Left colon (tissue), 2 donors: ENCODE measurements at regions not wholly inside any gene's neighbourhood (a gene's known extent, or its start where the extent isn't known, plus 50 kb on each side); places are given as distances from the start of the nearest gene placed in this dataset.
"Not testable (repeated sequence)": the region's sequence is repeated elsewhere in the genome, so short reads cannot be mapped to it uniquely, and the experiment has no call there.

Experiments used
- ATAC-seq: fragments of 200-7000 bp; cut with Tn5 transposase; one replicate; pipeline ENCODE4 v1.9.1; 2020; ENCODE audit warnings: mild to moderate bottlenecking, moderate library complexity
- DNase-seq, 2 donors: peaks; one replicate each; pipeline ENCODE4 v3.0.0-alpha.2; 2020
- intact Hi-C, 2 donors: fragments of 100-400 bp; cut with DNase I in 1 of 2; cut with micrococcal nuclease in 1 of 2; formaldehyde crosslinking; loops; one replicate each; pipeline versions ENCODE4 v1.11.2 to v1.14.0; 2022; cut with DNase I, micrococcal nuclease
- donor health status: DM: no; HTN: no; CAD: no.
- donor health status: DM: yes; HTN: yes; CAD: no.

DNA sequence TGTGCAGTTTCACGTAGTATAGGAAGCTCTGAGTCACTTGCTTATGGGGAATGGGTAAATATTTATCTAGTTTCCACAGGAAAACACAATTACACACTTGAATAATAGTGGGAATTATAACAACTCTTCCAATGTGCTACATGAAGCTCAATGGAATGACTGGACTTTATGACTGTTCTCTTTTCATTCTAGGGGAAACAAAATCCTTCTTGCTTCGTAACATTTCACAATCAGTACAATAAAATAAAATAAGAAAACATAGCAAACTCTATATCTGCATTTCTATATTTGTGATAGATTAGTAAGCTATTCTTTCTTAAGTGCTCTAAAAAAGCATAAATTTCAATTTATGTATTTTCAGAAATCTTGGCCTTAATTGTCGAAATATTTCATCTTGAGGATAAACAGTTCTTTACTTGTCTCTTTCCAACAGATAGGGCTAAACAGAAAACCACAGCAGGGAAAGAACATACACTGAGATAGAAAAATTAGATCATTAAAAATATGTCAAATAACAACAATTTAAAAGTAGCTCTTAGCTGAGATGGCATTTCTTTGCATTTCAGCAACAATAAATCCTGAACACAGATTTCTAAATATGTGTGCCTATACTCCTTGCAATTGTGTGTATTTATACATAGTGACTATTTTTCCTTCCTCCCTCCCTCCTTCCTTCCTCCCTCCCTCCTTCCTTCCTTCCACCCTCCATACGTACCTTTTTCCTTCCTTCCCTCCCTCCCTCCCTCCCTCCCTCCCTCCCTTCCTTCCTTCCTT, 395.5 kb upstream of the KCNMB2 start:
- no peak for ATAC-seq
- intact Hi-C loops, result no loop called here
- no peak for DNase-seq

DNA sequence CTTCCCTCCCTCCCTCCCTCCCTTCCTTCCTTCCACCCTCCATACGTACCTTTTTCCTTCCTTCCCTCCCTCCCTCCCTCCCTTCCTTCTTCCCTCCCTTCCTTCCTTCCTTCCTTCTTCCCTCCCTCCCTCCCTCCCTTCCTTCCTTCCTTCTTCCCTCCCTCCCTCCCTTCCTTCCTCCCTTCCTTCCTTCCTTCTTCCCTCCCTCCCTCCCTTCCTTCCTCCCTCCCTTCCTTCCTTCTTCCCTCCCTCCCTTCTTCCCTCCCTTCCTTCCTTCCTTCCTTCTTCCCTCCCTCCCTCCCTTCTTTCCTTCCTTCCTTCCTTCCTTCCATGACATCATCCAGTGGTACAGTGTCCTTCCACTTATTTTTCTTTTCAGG, 394.9 kb upstream of the KCNMB2 start:
- intact Hi-C loops, DNase-seq, ATAC-seq: not testable (repeated sequence)

GRCh38 chr3:178146406-178146831, 389.8 kb upstream of the KCNMB2 start:
- DNase-seq, result no peak
- intact Hi-C loops, result no loop called here
- ATAC-seq, result no peak

- ATAC-seq (no peak), DNase-seq (no peak)
- intact Hi-C loops, result no loop called here
Measured at GRCh38 chr3:178147001-178147400, 389.2 kb upstream of the KCNMB2 start.

- intact Hi-C loops, result no loop called here
- DNase-seq, result no peak
- ATAC-seq, result no peak
Measured at GRCh38 chr3:178152031-178152806, 384.0 kb upstream of the KCNMB2 start.

GRCh38 chr3:178152988-178153387, 383.2 kb upstream of the KCNMB2 start:
- intact Hi-C loops, result no loop called here
- no peak for ATAC-seq
- DNase-seq, result no peak

DNA sequence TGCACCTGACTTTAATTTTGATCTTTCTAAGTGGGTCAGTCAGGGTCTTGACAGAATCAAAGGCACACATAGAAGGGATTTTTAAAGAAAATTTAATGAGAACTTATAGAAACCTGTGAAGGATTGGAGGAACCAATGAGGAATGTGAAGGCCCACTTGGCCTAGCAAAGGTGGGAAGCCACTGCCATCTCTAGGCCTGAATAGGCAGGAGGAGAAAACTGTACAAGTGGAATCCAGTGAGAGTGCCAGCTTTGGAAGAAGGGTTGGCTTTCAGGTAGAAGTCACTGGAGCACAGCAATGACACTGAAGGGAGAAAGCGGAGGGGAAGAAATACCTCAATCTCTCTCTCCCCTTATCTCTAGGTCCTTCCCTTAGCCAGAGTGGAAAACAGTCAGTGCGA, 380.7 kb upstream of the KCNMB2 start:
- intact Hi-C loops, result no loop called here
- peak; percentile 42 for ATAC-seq
- no peak for DNase-seq

DNA sequence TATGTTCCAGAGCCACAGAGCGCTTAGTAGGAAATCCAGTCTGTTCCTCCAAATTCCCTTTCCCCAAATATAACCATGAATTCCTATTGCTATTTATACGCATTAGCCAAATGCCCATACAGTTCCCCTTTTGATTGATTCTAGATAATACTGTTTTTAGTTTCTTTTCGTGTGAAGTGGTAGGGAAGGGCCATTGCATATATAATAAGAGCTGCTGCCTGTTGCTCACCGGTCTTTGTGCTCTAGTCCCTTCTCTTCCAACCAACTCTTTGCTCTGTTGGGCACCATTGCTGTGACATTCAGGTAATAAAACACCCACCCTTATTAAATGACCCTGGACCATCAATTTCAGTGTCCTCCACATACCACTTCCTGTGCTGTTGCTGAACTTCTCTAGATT, 379.9 kb upstream of the KCNMB2 start:
- intact Hi-C loops, result no loop called here
- ATAC-seq, result no peak
- no peak for DNase-seq

DNA sequence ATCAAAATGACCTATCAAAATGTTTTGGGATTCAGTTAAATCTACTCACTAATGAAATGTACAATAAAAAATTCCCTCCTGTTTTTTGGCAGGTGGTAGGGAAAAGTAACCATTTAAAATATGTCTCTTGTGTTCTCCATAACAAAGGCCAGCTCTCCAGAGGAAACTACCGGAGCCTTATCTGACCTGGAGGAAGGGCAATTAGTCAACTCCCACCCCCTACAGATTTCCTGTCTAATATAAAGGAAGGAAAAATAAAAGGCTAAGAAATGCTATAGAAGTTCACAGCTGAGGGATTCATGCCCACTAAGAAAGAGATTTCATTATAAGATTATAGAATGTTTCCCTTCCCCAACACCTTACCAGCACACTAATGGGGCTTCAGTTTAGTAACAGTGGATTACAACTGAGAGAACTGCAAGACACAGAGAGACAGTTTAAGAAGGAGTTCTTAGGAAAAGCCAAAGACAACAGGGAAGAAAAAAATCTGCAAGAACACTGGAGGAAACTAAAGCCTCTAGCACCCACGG, 376.5 kb upstream of the KCNMB2 start:
- no peak for DNase-seq
- intact Hi-C loops, result no loop called here
- no peak for ATAC-seq

DNA sequence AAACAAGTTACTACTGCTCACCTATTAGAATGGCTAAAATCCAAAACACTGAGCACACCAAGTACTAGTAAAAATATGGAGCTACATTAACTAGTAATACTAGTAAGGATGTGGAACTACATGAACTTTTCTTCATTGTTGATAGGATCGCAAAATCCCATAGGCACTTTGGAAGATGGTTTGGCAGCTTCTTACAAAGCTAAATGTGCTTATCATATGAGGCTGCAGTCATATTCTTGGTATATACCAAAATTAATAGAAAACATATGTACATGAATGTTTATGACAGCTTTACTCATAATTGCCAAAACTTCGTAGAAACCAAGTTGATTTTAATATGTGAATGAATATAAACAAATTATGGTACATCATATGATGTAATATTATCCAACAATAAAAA, 366.8 kb upstream of the KCNMB2 start:
- no peak for DNase-seq
- intact Hi-C loops, result no loop called here
- ATAC-seq, result no peak

DNA sequence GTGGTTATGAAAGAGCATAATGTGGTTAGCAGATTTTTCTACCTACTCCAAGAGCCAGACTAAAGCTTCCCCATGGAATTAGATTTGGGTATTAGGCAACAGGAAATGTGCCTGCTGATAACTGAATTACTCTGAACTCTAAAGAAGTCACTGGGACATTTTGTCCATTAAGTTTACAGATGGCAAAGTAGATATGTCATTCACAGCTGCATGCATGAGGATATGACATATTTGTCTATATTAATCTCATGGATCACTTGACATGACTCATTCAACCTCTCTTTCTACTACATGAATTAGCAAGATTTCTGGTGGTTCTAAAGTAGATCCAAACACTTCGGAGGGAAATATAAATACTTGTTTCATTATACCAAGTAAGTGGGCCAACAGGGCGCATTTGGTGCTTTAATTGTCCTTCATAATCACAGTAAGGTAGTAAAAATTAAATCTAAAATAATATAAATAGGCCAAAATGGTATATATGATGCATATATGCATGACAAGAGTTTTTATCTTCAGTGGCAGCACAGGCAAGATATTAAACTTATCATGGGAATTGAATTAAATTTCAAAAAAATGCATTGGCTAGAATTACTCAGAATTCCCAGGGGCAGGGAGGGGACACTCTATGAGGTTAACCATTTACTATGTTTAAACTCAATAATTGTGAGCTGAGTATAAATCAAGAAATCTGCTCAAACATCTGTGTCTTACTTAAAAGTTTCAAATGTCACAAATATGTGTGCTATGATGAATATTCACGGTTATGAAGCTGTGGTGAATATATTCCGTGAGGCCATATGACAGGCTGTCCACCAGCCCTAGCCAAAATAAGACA, 365.3 kb upstream of the KCNMB2 start:
- intact Hi-C loops, result no loop called here
- DNase-seq, result no peak
- no peak for ATAC-seq

DNA sequence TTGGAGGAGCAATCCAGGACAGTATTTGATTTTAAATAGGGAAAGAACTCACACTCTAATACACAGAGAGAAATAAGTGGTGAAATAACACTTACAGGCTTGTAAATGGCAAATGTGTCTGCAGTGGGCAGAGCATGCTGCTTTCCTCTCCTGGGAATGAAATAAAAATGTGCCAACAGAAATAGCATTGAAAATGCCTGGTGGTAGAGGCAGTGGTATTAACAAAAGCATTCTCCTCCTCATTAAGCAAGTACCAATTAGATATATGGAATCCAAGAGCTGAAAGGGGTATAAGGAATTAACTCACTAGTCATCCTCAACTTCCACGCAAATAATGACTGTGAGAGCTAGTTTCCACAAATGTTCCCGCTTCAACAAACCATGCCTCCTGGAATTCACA, 364.1 kb upstream of the KCNMB2 start:
- ATAC-seq, result no peak
- intact Hi-C loops, result no loop called here
- no peak for DNase-seq

GRCh38 chr3:178174201-178174915, 361.9 kb upstream of the KCNMB2 start:
- intact Hi-C loops, result no loop called here
- no peak for ATAC-seq

DNA sequence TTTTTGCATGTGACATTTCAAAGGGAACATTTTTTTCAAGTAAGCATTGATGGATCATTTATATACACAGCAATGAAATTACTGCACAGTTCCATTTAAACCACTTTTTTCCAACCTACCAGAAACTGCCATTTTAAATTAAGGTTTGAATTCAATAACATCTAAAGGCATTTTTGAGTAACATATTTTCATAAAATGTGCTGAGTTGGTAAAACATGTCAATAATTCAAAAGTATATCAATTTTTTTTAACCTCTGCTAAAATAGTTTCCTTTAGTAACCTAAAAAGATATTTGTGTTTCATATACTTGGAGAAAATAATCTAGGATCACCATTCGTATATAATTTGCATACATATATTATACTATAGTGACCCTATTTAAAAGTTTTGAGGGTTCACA, 355.1 kb upstream of the KCNMB2 start:
- no peak for DNase-seq
- no peak for ATAC-seq
- intact Hi-C loops, result no loop called here

More at GRCh38 chr3:178174201-178174915, 361.9 kb upstream of the KCNMB2 start:
- DNase-seq, result no peak

- intact Hi-C loops, result no loop called here
Measured at GRCh38 chr3:178181784-178182183, 354.5 kb upstream of the KCNMB2 start.

DNA sequence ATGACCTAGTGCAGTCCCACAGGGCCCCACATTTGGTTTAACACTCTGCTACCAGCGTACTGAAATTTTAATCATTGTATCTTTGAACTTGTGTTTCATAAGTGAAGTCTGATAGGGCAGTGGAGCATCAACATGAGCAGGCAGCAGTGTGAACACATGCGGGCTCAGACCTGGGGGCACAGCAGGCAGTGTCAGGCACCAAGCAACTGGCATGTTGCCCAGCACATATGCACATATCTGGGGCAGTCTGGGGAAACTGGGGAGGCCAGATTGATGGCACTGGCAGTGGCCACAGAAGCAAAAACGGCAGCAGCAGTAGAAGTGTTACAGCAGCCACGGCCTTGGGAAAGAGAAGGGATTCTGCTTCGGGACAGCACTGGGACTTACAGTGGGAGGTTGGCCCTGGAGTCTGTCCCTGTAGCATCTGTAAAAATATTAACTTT, 353.9 kb upstream of the KCNMB2 start:
- ATAC-seq, result no peak
- no peak for DNase-seq
- intact Hi-C loops, result no loop called here

More at GRCh38 chr3:178181784-178182183, 354.5 kb upstream of the KCNMB2 start:
- DNase-seq, result no peak
- ATAC-seq, result no peak

- intact Hi-C loops, result no loop called here
- DNase-seq, result no peak
- ATAC-seq, result no peak
Measured at GRCh38 chr3:178184833-178185232, 351.4 kb upstream of the KCNMB2 start.

DNA sequence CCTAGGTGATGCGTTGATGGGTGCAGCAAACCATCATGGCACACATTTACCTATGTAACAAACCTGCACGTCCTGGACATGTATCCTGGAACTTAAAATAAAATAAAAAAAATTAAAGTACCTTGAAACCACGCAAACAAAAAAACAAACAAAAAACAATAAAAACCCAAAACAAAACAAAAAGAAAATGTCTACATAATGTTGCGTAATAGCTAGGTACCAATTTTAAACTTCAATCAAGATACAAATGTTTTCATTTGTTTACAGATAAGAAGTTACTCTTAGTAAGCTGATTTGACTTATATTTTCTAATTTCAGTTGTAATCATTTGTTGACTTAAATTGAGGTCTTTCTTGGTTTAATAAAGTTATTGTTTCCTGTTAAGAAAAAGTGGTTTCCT, 349.6 kb upstream of the KCNMB2 start:
- DNase-seq, result no peak
- intact Hi-C loops, result no loop called here
- ATAC-seq, result no peak

DNA sequence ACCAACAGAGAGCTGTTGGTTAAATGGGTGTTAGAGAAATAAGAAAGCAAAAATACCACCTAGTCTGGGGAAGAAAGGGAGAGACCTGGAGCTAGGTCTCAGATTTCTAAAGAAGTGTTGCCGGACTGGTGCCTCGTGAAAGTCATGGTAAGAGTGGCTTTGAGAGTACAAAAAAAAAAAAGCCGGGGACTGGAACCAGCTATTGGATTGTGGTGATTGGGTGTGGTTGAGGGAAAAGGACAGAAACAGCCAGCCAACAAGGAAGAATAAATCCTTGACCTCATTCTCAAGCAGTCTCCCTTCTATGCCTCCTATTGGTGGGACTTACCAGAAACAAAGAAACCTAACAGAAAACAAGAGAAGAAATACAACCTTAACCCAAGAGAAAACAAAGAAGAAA, 346.4 kb upstream of the KCNMB2 start:
- intact Hi-C loops, result no loop called here
- ATAC-seq (peak; percentile 73), DNase-seq (no peak)
